AG09319 (cell line): ENCODE measurements at regions not wholly inside any gene's neighbourhood (a gene's known extent, or its start where the extent isn't known, plus 50 kb on each side); places are given as distances from the start of the nearest gene placed in this dataset.

Experiments used
- DNase-seq: peaks from one replicate; pipeline ENCODE4 v3.0.0-alpha.2; 2010; ENCODE audit warnings: low read depth; ENCODE audit errors: extremely low read depth
- TF ChIP-seq, protein P1 (sequence below): IDR thresholded peaks from 2 replicates; pipeline ENCODE4 v1.5.1; 2011; ENCODE audit warnings: low read depth, mild to moderate bottlenecking, inconsistent platforms, low read length, moderate library complexity

DNA sequence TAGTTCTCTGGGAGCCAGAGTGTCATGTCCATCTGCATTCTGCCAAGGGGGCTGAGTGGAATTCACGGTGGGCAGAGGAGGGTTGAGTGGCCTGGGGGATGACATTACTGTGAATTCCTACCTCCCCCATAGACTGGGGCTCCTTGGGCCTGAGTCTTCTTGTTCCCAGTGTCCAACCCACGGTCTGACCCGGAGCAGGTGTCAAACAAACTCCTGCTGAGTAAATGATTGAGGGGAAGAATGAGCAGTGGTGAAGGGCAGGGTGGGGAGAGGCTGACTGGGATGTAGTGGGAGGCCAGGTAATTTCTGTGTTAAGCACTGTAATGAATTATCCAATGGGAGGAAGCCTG lies 597.6 kb downstream of the MATN1 start:
- TF ChIP-seq, protein P1, sequence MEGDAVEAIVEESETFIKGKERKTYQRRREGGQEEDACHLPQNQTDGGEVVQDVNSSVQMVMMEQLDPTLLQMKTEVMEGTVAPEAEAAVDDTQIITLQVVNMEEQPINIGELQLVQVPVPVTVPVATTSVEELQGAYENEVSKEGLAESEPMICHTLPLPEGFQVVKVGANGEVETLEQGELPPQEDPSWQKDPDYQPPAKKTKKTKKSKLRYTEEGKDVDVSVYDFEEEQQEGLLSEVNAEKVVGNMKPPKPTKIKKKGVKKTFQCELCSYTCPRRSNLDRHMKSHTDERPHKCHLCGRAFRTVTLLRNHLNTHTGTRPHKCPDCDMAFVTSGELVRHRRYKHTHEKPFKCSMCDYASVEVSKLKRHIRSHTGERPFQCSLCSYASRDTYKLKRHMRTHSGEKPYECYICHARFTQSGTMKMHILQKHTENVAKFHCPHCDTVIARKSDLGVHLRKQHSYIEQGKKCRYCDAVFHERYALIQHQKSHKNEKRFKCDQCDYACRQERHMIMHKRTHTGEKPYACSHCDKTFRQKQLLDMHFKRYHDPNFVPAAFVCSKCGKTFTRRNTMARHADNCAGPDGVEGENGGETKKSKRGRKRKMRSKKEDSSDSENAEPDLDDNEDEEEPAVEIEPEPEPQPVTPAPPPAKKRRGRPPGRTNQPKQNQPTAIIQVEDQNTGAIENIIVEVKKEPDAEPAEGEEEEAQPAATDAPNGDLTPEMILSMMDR = no peak
- DNase-seq = no peak

DNA sequence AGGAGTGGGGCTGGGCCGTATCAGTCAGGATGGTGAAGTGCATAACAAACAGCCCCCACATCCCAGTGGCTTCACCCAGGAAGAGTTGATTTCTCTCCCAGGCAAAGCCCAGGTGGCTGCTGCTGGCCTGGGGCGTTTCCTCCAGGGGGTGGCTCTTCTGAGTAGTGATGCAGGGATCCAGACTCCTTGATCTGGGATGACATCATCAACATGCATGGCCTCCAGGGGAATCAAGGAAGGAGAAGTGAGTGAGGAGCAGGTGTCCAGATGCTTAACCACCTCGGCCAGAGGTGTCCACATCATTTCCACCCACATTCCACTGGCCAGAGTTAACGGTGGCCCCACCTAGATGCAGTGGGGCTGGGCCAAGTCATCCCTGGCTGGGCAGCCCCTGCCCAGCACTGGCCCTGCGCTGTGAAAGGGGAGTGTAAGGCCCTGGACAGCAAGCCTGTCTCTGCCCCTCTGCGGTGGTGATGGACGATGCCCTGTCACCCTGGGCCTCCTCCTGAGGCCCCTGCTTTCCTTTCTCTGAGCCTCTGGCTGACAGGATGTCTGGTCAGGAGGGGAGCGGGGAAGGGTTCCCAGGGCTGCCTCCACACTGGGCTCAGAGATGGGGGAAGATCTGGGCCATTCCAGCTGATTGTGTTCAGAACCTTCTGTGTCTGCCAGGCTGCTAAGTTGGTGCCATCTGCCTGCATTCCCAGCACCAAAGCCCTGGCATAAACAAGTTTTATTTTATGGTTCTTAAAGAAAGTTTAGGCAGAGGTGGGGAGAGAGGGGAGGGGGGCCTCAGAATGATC lies 598.2 kb downstream of the MATN1 start:
- no peak for DNase-seq
- TF ChIP-seq, protein P1 = no peak

DNA sequence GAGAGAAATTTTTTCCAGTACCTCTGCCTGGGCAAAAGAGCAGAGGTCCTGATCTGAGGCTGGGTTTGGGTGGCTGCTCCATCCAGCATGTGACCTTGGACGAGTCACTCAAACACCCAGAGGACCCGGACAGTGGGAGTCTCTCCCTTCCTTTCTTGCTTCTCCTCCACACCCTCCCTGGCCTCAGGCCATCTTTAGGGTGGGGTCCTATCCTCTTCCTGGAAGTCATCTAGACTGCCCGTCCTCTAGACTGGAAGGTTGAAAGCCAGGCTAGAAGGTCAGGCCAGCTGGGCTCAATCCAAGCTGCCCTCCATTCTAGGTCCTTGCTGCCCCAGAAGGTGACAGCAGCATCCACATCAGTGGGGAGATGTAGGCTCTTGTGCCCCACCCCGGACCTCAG lies 599.5 kb downstream of the MATN1 start:
- TF ChIP-seq, protein P1 = no peak
- no peak for DNase-seq

DNA sequence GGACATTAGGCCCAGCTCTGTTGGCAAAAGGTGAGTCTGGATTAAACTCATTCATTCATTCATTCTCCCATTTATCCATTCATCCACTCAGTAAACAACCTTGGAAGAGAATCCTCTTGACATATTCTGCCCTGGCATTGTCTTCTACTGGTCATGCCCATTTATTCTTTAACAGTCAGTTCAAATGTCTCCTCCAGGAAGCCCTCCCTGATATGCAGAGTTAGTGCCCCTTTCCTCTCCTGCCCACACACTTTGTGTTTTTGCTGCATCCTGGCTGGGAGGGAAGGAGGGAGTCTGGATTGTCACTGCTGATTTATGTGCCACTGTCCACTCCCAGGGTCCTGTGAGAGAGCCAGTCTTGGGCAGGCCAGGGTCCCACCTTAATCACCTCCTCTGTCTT lies 600.3 kb downstream of the MATN1 start:
- no peak for DNase-seq
- TF ChIP-seq, protein P1 = no peak

DNA sequence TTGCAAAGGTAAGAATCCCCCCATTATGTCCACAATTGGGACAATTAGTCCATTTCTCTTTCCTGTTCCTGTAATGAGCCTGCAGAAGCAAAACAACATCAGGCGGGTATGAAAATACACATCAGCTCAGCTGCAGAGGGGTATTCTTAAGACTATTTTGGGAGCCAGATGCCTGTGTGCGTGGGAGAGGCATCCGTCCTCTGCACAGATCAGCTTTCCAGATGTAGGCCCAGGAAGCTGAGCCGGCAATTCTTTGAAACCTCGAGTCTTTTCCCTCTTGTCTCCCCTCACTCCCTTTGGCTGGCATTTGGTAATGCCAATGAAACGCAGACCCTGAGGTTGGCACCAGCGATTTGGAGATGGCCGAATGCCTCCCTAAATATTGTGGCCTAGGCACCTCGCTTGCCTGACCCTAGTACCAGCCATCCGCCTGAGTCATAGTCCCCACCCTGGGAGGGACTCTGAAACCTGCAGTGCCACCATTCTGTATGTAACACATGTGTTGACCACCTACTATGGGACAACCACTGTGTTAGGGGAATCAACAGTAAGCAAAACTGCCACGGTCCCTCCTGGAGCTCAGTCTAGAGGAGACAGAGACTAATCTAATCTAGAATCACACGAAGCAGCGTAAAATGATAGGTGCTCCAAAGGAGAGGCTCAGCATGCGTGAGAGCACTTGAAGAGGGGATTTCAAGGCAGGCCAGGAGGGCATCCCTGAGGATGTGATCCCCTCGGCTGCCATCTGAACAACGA lies 603.0 kb downstream of the MATN1 start:
- DNase-seq = no peak
- TF ChIP-seq, protein P1 = no peak

DNA sequence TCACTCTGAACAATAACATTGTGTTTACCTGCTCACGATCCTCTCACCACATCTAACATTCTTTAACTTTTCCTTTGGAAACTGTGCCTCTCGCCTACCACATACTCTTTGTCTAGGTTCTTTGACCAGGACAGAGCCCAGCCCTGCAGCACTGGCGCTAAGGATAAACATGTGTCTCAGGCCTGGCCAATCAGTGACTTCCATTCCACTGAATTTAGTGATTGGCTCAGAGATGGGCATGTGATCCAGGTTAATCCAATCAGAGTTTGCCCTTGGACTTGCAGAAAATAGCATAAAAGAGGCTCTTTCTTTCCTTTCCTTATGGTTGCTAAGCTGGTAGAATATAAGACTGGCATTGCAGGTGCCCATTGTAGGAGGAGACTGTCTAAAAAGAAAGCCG lies 605.7 kb downstream of the MATN1 start:
- TF ChIP-seq, protein P1 = no peak
- DNase-seq = no peak

DNA sequence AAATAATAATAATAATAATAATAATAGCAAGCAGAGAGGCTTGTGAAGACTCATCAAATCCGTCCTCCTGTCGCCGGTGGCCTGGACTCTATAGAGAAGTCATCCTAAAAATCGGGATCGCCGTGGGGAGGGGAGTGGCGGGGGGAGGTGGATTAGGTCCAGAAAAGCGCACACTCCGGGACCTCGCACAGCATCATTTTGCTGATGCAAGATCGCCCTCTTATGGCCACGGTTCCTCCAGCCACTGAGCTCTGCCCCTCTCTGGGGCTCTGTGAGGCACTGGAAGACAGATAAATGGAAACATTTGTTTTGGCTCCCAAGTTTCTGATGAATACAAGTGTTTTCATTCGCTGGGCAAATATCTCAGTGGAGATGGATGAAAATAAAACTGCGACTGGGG lies 612.0 kb downstream of the MATN1 start:
- no peak for DNase-seq
- TF ChIP-seq, protein P1 = peak; percentile 74
